Activated CD4-positive, alpha-beta T cell treated with anti-CD3 and anti-CD28 coated beads, Interleukin-2, amount 10 ng/mL, durations not matched to agents 7 days and 5 days (primary cell): ENCODE measurements at regions not wholly inside any gene's neighbourhood (a gene's known extent, or its start where the extent isn't known, plus 50 kb on each side); places are given as distances from the start of the nearest gene placed in this dataset.

Experiments
- CTCF ChIA-PET: fragments of 350-600 bp; sonication (Branson Sonifier 250); formaldehyde crosslinking; loops from one replicate; lab custom pipeline; 2021; ENCODE audit warnings: antibody characterized with exemption; lab: Charles Lee
- POLR2A ChIA-PET: fragments of 350-600 bp; sonication (Branson Sonifier 250); formaldehyde crosslinking; loops from one replicate; lab custom pipeline; 2021; ENCODE audit warnings: antibody characterized with exemption; lab: Charles Lee
- DNase-seq: peaks from one replicate; pipeline ENCODE4 v3.0.0-alpha.2; 2020
- H3K27ac Mint-ChIP-seq: one replicate; pipeline ENCODE4 v1.8.0; 2021; ENCODE audit warnings: mild to moderate bottlenecking, moderate library complexity, mixed read lengths
- H3K27me3 Mint-ChIP-seq: one replicate; pipeline ENCODE4 v1.8.0; 2021; ENCODE audit warnings: mixed read lengths
- H3K36me3 Mint-ChIP-seq: one replicate; pipeline ENCODE4 v1.8.0; 2021; ENCODE audit warnings: low read depth, mixed read lengths
- H3K4me1 Mint-ChIP-seq: one replicate; pipeline ENCODE4 v1.8.0; 2021; ENCODE audit warnings: mixed read lengths
- H3K4me3 Mint-ChIP-seq: one replicate; pipeline ENCODE4 v1.8.0; 2021; ENCODE audit warnings: mild to moderate bottlenecking, moderate library complexity, mixed read lengths
- H3K9me3 Mint-ChIP-seq: one replicate; pipeline ENCODE4 v1.8.0; 2021; ENCODE audit warnings: mixed read lengths

DNA sequence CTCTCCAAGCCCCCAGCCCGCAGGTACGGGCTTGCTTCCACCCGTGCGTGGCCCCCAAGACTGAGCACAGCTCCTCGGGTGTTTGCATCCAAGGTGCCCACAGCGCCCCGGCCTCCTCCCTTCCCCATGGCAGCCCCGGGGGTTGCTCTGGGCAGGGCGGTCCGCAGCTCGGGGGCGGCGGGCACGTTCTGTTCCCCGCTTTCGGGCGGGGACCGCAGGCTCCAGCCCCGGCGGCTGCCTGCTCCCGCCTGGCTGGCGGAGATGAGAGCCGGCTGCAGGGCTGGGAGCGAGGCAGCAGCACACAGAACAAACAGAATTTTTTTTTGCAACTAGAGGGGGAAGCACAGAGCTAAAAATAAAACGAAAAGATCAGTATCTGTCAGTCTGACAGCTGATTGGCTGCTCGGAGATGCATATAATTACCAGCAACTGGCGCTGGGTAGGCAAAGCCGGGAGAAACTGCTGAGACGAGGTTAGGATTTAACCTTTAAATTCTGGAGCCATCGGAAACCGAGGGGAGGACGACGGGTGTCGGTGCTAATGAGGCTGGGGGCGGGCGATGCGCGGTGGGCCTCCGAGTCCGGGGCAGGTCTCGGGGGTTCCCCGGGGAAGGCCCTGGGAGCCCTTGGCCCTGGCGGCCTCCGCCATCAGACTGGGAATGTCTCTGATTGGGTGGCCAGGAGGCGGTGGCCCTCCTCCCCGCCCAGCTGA is 142.7 kb upstream of the IER5L start:
- H3K27me3 Mint-ChIP-seq: peaks cover 1% of the 10 kb centered on the region
- ChIA-PET CTCF (interaction anchor here (0.9 to 2.6 kb wide), 7 partner anchors 9 to 291 kb away, joined by 3 to 8 read pairs (median 3); no protein-coding TSS in a partner anchor), POLR2A (no interaction called here)
- H3K9me3 Mint-ChIP-seq: no peaks in the 10 kb centered on the region
- no peaks in the 10 kb centered on the region for H3K36me3 Mint-ChIP-seq
- peaks cover 12% of the 10 kb centered on the region for H3K4me1 Mint-ChIP-seq
- DNase-seq: peak; percentile 67
- peak overlapping the region; percentile 80 for H3K27ac Mint-ChIP-seq
- peak overlapping the region; percentile 57 for H3K4me3 Mint-ChIP-seq

DNA sequence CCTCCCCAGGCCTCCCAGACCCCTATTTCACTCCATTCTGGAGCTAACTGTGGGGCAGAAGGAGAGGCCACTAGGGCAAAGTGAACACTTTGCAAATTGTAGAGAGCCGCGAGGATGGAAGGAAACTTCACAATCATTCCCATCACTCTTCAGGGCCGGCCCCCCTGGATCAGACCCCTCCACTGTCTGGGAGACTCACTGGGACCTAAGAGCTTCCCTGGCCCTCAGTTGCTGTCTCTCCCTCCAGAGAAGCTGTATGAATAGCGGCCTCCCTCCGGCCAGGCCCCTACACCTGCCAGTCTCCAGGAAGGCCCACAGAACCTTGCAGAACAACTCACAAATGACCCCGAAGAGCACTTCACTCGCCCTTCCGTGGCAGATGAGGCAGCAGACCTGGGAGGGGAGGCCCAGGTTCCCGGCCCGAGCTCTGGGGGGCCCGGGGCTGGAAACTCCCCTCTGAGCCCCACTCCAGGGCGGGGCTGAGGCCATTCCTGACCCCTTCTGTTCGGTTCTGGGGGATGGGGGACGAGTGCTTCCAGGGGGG is 141.9 kb upstream of the IER5L start:
- no peak overlapping the region for H3K27ac Mint-ChIP-seq
- no peaks in the 10 kb centered on the region for H3K9me3 Mint-ChIP-seq
- peaks cover 1% of the 10 kb centered on the region for H3K27me3 Mint-ChIP-seq
- peaks cover 12% of the 10 kb centered on the region for H3K4me1 Mint-ChIP-seq
- ChIA-PET POLR2A (no interaction called here), CTCF (interaction anchor here (0.5 to 2.6 kb wide), 8 partner anchors 9 to 292 kb away, joined by 3 to 8 read pairs (median 4); no protein-coding TSS in a partner anchor)
- no peak overlapping the region for H3K4me3 Mint-ChIP-seq
- DNase-seq: peak; percentile 3
- no peaks in the 10 kb centered on the region for H3K36me3 Mint-ChIP-seq

DNA sequence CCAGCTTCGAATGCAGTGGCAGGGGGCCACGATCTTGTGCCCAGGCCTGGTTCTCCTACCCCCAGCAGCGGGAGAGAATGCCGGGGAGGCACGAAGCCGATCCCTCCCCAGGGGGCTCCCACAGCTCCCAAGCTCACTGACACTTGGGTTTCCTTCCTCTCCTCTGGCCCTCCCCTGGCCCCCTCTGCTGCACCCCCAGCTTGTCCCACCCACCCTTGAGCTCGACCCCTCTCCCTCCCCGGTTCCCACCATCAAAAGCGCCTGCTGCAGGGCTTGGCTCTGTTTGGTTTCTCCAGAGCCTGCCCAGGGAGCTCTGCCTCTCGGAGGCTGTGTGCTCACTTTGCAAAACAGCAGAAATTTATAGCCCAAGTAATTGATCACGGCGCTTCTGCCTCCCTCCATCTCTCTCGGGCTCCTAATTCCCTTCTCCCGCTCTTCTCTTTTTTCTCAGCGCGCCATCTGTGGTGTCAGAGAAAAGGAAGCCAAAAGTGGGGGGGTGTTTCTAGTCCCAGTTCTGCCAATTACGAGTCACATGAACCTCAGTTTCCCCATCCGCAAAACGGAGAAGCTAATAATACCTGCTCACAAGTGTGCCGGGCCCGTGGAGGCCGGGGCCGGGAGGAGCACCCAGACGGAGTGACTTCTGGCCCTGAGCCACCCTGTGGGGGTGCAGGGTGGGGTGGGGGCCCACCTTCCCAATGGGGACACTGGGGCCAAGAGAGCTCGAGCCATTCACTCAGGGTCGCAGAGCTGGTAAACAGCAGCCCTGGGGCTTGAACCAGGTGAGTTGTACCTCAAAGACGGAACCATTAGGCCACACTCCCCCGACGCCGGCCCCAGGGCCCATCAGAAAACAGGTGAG is 141.2 kb upstream of the IER5L start:
- ChIA-PET POLR2A (no interaction called here), CTCF (interaction anchor here (0.5 to 2.6 kb wide), 7 partner anchors 11 to 1507 kb away, joined by 3 to 8 read pairs (median 3); no protein-coding TSS in a partner anchor)
- Mint-ChIP-seq H3K36me3 (no peaks in the 10 kb centered on the region), H3K9me3 (no peaks in the 10 kb centered on the region), H3K27me3 (peaks cover 1% of the 10 kb centered on the region), H3K27ac (no peak overlapping the region), H3K4me3 (no peak overlapping the region), H3K4me1 (peaks cover 12% of the 10 kb centered on the region)
- peak; percentile 5 for DNase-seq

DNA sequence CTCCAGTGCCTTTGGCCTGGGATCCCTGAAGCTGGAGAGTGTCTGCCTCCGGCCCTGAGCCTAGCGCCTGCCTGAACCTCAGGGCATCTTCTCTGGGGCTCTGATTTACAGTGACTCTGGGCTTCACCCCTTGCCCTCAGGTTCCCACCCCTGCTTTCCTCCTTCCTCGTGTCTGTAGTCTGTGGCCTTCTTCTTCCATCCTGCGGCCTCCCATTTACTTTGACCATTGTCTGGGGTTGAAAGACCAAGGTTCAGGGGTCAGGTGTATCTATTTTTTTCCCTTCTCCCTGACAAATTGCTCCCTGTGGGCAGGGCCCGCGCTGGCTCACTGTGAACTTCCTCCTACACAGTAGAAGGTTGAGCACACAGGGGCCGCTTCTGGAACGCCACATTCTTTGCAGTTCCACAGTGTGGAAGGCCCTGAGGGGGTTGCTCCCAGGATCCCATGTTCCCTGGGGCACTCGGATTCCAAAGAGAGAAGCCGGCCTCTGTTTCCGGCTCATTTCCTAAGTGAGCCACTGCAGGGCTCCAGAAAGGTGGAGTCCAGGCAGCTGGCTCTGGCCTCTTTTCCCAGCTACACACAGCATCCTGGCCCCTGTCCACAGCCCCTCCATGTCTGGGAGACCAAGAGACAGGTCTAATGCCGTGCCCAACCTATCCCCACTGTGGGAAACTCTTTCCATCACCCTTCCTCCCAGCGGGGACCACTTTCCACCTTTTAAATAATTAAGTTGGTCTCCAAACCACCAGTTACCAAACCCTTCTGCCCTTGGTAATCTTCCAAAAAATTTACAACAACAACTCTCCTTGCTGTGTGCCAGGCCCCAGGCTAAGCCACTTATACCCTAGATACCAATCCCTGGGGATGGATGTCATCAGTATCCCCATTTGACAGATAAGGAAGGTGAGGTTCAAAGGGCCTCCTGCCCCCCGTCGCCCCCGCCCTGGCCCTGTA is 140.3 kb upstream of the IER5L start:
- Mint-ChIP-seq H3K27me3 (peaks cover 1% of the 10 kb centered on the region), H3K36me3 (no peaks in the 10 kb centered on the region), H3K4me1 (peaks cover 12% of the 10 kb centered on the region), H3K4me3 (no peak overlapping the region), H3K27ac (no peak overlapping the region), H3K9me3 (no peaks in the 10 kb centered on the region)
- ChIA-PET POLR2A (no interaction called here), CTCF (interaction anchor here (1.2 to 2.6 kb wide), 3 partner anchors 144 to 180 kb away, joined by 4 to 6 read pairs (median 4); no protein-coding TSS in a partner anchor)
- DNase-seq: no peak

DNA sequence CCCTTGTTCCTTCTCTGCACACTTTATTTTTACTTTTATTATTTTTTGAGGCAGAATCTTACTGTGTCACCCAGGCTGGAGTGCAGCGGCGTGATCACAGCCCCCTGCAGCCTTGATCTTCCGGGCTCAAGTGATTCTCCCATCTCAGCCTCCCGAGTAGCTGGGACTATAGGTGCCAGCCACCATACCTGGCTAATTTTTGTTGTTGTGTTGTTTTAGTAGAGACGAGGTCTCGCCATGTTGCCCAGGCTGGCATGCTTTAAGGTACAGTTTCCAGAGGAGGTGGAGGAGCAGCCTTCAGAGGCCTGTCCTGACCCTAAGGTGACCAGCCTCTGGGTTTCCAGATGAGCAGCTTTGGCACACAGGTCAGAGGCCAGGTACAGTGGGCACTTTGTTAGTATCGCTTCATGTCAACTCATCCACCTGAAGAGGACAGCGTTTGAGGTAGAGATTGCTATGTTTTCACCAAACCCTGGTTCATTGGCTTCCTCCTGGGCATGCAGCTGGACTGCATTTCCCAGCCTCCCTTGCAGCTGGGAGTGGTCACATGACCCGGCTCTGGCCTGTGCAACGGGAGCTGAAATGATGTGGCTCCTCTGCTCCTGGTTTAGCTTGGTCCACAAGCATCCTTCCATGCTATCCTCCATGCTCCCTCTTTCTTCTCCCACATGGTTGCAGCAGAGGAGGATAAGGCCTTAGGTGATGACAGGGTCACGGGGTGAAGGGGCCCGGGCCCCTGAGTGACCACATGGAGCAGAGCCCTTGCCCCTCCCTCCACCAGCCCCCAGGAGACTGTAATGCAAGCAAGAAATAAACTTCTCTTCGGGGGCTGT is 139.3 kb upstream of the IER5L start:
- no peak for DNase-seq
- H3K9me3 Mint-ChIP-seq: no peaks in the 10 kb centered on the region
- POLR2A ChIA-PET: no interaction called here

DNA sequence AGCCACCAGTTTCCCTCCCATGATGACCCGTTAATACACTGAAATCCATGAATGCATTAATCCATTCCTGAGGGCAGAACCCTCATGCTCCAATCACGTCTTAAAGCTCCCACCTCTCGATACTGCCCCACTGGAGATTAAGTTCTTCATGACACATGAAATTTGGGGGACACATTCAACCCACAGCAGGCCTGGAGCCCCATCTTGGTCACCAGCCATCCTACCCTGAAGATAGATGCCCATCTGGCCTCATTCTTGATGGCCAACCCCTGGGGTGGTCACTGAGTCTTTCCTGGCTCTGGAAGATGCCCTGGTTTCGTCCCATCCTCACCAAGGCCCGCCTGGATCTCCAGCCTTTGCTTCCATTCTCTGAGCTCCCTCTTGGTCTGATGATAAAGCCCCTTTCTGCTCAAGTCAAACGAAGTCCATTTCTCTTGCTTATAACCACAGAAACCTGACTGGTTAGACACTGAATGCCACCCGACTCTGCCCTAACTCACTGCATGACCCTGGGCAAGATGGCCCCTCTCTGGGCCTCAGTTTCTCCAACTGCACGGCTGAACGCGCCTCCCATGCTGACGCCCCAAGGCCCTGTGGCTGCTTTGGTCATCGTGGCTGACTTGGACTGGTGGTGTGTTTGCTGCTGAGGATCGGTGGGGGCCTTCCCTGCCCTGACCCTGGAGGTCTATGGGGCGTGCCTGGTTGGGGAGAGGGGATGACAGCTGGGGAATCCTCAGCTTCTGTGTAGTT is 138.4 kb upstream of the IER5L start:
- no peaks in the 10 kb centered on the region for H3K9me3 Mint-ChIP-seq
- H3K27ac Mint-ChIP-seq: no peak overlapping the region
- ChIA-PET CTCF (no interaction called here), POLR2A (no interaction called here)
- peaks cover 1% of the 10 kb centered on the region for H3K27me3 Mint-ChIP-seq
- no peak overlapping the region for H3K4me3 Mint-ChIP-seq
- H3K4me1 Mint-ChIP-seq: peaks cover 11% of the 10 kb centered on the region
- H3K36me3 Mint-ChIP-seq: no peaks in the 10 kb centered on the region
- no peak for DNase-seq

More for the DNA sequence above, 139.3 kb upstream of the IER5L start:
- no peaks in the 10 kb centered on the region for H3K36me3 Mint-ChIP-seq
- CTCF ChIA-PET: interaction anchor here (0.6 to 1.4 kb wide), 3 partner anchors 143 to 181 kb away, joined by 4 read pairs; no protein-coding TSS in a partner anchor
- no peak overlapping the region for H3K27ac Mint-ChIP-seq
- peaks cover 1% of the 10 kb centered on the region for H3K27me3 Mint-ChIP-seq
- H3K4me3 Mint-ChIP-seq: no peak overlapping the region
- H3K4me1 Mint-ChIP-seq: peaks cover 12% of the 10 kb centered on the region

DNA sequence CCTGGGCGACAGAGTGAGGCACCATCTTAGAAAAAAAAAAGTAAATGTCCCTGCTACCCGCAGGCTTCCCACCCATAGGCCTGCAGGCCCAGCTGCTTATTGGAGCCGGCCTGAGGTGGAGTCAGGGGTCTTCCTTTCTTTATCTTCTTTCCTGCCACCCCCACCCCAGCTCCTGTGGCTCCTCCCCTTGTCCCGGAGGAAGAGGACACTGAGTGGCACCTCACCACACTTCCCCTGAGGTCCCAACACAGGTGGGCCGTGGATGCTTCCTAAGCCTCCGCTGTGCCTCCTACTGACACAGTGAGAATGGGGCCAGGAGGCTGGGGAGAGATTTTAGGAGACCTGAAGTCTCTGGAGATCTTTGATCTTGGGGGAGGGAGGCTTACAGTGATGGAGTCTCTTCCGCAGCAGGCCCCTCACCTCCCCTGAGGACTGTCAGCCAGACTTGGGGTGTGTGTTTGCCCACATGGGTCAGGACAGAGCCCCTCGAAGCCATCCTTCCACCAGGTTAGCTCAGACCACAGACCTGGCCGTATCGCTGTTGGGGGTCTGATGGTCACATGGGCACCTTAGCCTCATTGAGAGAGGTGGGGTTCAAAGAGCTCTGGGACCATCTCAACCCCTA is 135.4 kb upstream of the IER5L start:
- H3K4me3 Mint-ChIP-seq: no peak overlapping the region
- no peaks in the 10 kb centered on the region for H3K36me3 Mint-ChIP-seq
- no peak overlapping the region for H3K27ac Mint-ChIP-seq
- no peaks in the 10 kb centered on the region for H3K27me3 Mint-ChIP-seq
- no peak for DNase-seq
- ChIA-PET POLR2A (interaction anchor here (0.6 kb wide), 1 partner anchor 183 kb away, joined by 4 read pairs; no protein-coding TSS in a partner anchor), CTCF (interaction anchor here (0.6 to 1.6 kb wide), 2 partner anchors 20 to 57 kb away, joined by 3 to 4 read pairs; no protein-coding TSS in a partner anchor)
- no peaks in the 10 kb centered on the region for H3K4me1 Mint-ChIP-seq
- H3K9me3 Mint-ChIP-seq: no peaks in the 10 kb centered on the region

DNA sequence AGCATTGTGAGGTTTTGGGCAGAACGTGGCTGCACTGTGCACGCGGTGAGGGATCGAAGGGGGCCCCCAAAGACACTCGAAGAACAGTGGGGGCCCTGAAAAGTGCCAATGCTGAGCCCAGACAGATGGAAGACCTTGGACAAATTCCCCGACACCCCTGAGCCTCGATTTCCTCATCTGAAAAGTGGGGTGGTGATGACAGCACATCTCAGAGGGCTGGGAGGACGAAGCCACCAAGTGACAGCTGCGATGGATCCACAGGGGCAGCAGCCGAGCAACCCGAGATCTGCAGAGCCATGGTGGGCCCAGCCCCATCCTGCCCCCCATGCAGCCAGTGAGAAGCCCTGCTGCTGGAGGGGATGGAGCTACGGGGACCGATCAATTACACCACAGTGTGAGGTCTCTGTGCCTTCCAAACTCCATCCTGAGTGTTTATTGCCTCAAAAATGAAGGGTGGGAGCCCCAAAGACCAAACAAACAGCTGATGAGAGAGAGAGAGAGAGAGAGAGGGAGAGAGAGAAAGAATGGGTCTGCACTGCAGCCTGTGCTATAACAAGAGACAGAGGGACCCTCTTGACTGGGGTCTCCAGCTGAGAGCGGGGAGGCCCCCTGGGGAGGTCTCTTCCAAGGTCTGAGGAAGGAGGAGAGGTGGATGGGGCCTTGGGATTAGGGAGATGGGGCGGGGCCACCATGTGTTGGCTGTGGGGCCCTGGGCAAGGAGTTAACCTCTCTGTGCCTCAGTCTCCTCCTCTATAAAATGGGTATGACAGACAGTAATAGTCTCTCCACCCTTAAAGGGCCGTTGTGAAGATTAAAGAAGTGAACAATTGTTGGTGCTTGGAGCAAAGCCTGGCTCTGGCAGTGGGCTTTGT is 134.4 kb upstream of the IER5L start:
- CTCF ChIA-PET: interaction anchor here (1.4 to 1.6 kb wide), 2 partner anchors 8 to 58 kb away, joined by 4 to 6 read pairs; no protein-coding TSS in a partner anchor
- DNase-seq: no peak
- H3K27ac Mint-ChIP-seq: no peak overlapping the region
- peaks cover 1% of the 10 kb centered on the region for H3K4me1 Mint-ChIP-seq
- no peak overlapping the region for H3K4me3 Mint-ChIP-seq
- no peaks in the 10 kb centered on the region for H3K9me3 Mint-ChIP-seq
- H3K27me3 Mint-ChIP-seq: no peaks in the 10 kb centered on the region
- no peaks in the 10 kb centered on the region for H3K36me3 Mint-ChIP-seq
- POLR2A ChIA-PET: interaction anchor here (0.6 kb wide), 1 partner anchor 184 kb away, joined by 4 read pairs; no protein-coding TSS in a partner anchor

DNA sequence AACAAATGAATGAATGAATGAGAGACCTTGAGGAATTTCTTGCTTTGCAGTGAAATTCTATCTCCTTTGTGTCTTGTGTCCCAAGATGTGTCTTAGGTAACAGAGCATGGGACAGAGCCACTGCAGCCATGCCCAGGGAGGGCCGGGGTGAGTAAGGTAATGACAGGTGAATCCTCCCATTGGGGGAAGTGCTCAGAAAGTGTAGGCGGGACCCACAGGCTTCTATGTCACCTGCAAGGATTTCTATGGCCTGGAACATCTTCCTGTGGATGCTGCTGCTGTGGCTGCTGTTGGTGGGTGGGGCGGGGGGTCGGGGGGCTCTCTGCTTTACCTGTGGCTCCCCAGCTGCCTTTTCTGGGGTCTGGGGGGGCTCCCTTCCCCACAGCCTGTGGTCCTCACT is 133.6 kb upstream of the IER5L start:
- Mint-ChIP-seq H3K27ac (no peak overlapping the region), H3K36me3 (no peaks in the 10 kb centered on the region), H3K27me3 (no peaks in the 10 kb centered on the region), H3K4me3 (no peak overlapping the region), H3K4me1 (peaks cover 8% of the 10 kb centered on the region), H3K9me3 (no peaks in the 10 kb centered on the region)
- CTCF ChIA-PET: interaction anchor here (1.4 kb wide), 1 partner anchor 9 kb away, joined by 6 read pairs; no protein-coding TSS in a partner anchor
- POLR2A ChIA-PET: no interaction called here
- DNase-seq: no peak
